ENCODE measurements at regions not wholly inside any gene's neighbourhood (a gene's known extent, or its start where the extent isn't known, plus 50 kb on each side); places are given as distances from the start of the nearest gene placed in this dataset.

DNA sequence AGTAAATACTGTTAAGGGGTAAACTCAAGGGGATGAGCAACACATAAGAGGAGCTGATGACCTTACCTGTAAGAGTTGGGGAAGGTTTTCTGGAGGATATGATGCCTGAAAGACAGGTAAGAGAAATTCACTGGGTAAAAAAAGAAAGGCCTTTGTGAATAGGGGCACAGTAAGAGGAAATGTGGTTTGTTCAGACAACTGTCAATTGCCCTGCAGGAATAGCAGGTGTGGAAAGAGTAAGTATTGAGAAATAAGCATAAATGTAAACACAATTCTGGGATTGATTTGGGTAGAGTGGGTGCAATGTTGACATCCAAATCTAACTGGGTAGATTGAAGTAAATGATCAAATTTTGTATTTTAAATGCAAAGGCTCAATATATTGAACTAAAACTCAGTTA is 670.0 kb downstream of the DHX35 start:
- TF ChIP-seq POLR2A (IDR thresholded peaks at IDR 0.05; ENCODE audit: low read length) (no peak), GATA1 (IDR thresholded peaks at IDR 0.05; ENCODE audit: low read depth, low read length) (no peak)
